NT2/D1 (cell line): ENCODE measurements at regions not wholly inside any gene's neighbourhood (a gene's known extent, or its start where the extent isn't known, plus 50 kb on each side); places are given as distances from the start of the nearest gene placed in this dataset.

Experiments
- DNase-seq: peaks from one replicate; pipeline ENCODE4 v3.0.0-alpha.2; 2011; ENCODE audit warnings: low read depth, low spot score
- H3K27me3 ChIP-seq: 2 replicates; pipeline ENCODE4 v1.6.0; 2011; ENCODE audit warnings: mild to moderate bottlenecking; ENCODE audit not compliant: insufficient read length, insufficient read depth
- H3K36me3 ChIP-seq: 2 replicates; pipeline ENCODE4 v1.6.1; 2011; ENCODE audit warnings: mild to moderate bottlenecking, low read length, mixed read lengths; ENCODE audit not compliant: insufficient read depth, insufficient read length
- H3K4me1 ChIP-seq: 2 replicates; pipeline ENCODE4 v1.5.1; 2011; ENCODE audit not compliant: insufficient read depth, insufficient read length
- H3K4me3 ChIP-seq: 2 replicates; pipeline ENCODE4 v1.5.1; 2011; ENCODE audit warnings: low read depth; ENCODE audit not compliant: insufficient read length
- H3K9ac ChIP-seq: 2 replicates; pipeline ENCODE4 v1.6.0; 2011; ENCODE audit warnings: low read depth; ENCODE audit not compliant: insufficient read length
- H3K9me3 ChIP-seq: 2 replicates; pipeline ENCODE4 v1.5.1; 2011; ENCODE audit warnings: mild to moderate bottlenecking, low read length; ENCODE audit not compliant: insufficient read depth
- SUZ12 ChIP-seq: IDR thresholded peaks from 2 replicates; pipeline ENCODE4 v1.6.1; 2011; ENCODE audit not compliant: insufficient read length, insufficient read depth; ENCODE audit errors: extremely low read depth
- YY1 ChIP-seq: IDR thresholded peaks from 2 replicates; pipeline ENCODE4 v1.6.1; 2011; ENCODE audit not compliant: insufficient read length, insufficient read depth
- ZNF274 ChIP-seq: IDR thresholded peaks from 2 replicates; pipeline ENCODE4 v1.6.1; 2011; ENCODE audit warnings: mild to moderate bottlenecking, low read depth, low read length

GRCh38 chr6:164135511-164136132 is 721.1 kb downstream of the QKI start:
- no peak for DNase-seq
- Histone ChIP-seq H3K27me3 (no peaks in the 10 kb centered on the region), H3K9me3 (no peaks in the 10 kb centered on the region), H3K36me3 (no peaks in the 10 kb centered on the region), H3K4me1 (no peaks in the 10 kb centered on the region), H3K9ac (no peak overlapping the region), H3K4me3 (no peak overlapping the region)
- no peak for TF ChIP-seq SUZ12

DNA sequence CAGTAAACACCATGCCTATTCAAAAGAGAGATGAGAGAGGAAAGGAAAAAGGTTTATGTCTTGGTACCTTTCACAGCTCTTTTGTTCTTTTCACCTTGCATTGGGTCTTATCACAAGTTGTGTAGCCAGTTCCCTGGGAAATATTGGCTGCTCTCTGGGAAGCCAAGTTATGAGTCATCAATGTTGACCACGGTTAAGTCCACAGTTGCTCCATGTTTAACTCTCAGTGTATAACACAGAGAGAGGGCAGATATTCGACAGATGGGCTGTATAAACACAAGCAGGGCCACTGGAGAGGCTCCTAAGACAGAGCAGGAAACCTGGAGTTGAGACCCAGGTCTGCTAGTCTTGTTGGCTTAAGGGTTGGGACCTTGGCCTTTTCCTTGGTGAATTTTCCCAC is 718.6 kb downstream of the QKI start:
- TF ChIP-seq ZNF274 (no peak), SUZ12 (no peak), YY1 (no peak)
- Histone ChIP-seq H3K9me3 (no peaks in the 10 kb centered on the region), H3K9ac (no peak overlapping the region), H3K4me3 (no peak overlapping the region), H3K4me1 (no peaks in the 10 kb centered on the region), H3K36me3 (no peaks in the 10 kb centered on the region), H3K27me3 (no peaks in the 10 kb centered on the region)
- no peak for DNase-seq

GRCh38 chr6:164130585-164130984 is 716.1 kb downstream of the QKI start:
- H3K9me3 ChIP-seq = no peaks in the 10 kb centered on the region
- no peaks in the 10 kb centered on the region for H3K36me3 ChIP-seq
- DNase-seq = no peak
- H3K4me3 ChIP-seq = no peak overlapping the region
- TF ChIP-seq SUZ12 (no peak), YY1 (no peak), ZNF274 (no peak)
- no peaks in the 10 kb centered on the region for H3K27me3 ChIP-seq
- no peaks in the 10 kb centered on the region for H3K4me1 ChIP-seq
- H3K9ac ChIP-seq = no peak overlapping the region

DNA sequence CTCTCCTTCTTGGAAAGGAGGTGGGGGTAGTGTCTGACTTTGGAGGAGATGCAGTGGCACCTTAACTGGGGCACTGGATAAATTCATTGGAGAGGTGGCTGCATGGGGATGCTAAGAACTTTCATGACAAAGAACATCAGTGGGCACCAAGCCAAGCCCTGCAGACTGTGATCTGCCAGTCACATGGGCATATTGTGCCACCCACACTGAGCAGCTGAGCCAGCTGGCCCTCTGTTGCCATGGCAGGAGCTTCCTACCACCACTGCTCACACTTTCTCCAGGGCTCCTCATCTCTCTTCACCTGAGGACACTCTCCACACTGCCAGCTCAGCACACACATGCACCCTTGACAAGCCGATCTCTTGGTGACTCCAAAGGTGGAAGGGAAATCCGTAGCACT is 715.6 kb downstream of the QKI start:
- Histone ChIP-seq H3K27me3 (no peaks in the 10 kb centered on the region), H3K4me3 (no peak overlapping the region), H3K9ac (no peak overlapping the region), H3K9me3 (no peaks in the 10 kb centered on the region), H3K4me1 (no peaks in the 10 kb centered on the region), H3K36me3 (no peaks in the 10 kb centered on the region)
- DNase-seq = no peak
- no peak for TF ChIP-seq SUZ12
- TF ChIP-seq ZNF274 = no peak
- no peak for TF ChIP-seq YY1

DNA sequence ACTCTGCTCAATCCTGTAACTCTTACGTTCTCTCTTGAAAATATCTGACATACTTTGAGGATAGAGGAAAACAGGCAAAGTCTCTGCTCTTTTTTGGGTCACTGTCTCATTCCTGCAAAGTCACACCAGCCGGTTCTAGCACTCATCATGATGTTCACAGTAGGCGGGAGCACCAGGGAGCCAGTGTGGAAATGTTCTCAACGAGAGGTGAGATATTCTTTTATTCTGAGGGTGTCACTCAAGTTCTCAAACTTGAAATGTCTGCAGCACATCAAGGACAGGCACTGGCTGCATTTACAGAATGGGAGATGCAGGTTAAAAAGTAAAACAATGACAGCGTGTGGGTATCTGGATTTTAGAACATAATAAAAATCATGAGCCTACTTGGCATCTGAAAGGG is 714.7 kb downstream of the QKI start:
- no peak overlapping the region for H3K4me3 ChIP-seq
- DNase-seq = no peak
- no peak overlapping the region for H3K9ac ChIP-seq
- H3K9me3 ChIP-seq = no peaks in the 10 kb centered on the region
- TF ChIP-seq ZNF274 (no peak), YY1 (no peak), SUZ12 (no peak)
- no peaks in the 10 kb centered on the region for H3K36me3 ChIP-seq
- H3K4me1 ChIP-seq = no peaks in the 10 kb centered on the region
- H3K27me3 ChIP-seq = no peaks in the 10 kb centered on the region

- Histone ChIP-seq H3K9ac (no peak overlapping the region), H3K27me3 (no peaks in the 10 kb centered on the region), H3K36me3 (no peaks in the 10 kb centered on the region), H3K4me3 (no peak overlapping the region), H3K4me1 (no peaks in the 10 kb centered on the region), H3K9me3 (no peaks in the 10 kb centered on the region)
- no peak for DNase-seq
- no peak for TF ChIP-seq ZNF274
- no peak for TF ChIP-seq YY1
- no peak for TF ChIP-seq SUZ12
Measured at GRCh38 chr6:164128101-164128500, 713.6 kb downstream of the QKI start.

GRCh38 chr6:164124986-164125385 is 710.5 kb downstream of the QKI start:
- no peak for DNase-seq
- no peaks in the 10 kb centered on the region for H3K4me1 ChIP-seq
- no peak overlapping the region for H3K4me3 ChIP-seq
- no peaks in the 10 kb centered on the region for H3K27me3 ChIP-seq
- no peaks in the 10 kb centered on the region for H3K9me3 ChIP-seq
- no peaks in the 10 kb centered on the region for H3K36me3 ChIP-seq
- TF ChIP-seq YY1 = no peak
- TF ChIP-seq ZNF274 = no peak
- TF ChIP-seq SUZ12 = no peak
- no peak overlapping the region for H3K9ac ChIP-seq
